ENCODE measurements at regions not wholly inside any gene's neighbourhood (a gene's known extent, or its start where the extent isn't known, plus 50 kb on each side); places are given as distances from the start of the nearest gene placed in this dataset.
A peak's percentile ranks its signal among the peaks of the same experiment; 100 is the strongest.

DNA sequence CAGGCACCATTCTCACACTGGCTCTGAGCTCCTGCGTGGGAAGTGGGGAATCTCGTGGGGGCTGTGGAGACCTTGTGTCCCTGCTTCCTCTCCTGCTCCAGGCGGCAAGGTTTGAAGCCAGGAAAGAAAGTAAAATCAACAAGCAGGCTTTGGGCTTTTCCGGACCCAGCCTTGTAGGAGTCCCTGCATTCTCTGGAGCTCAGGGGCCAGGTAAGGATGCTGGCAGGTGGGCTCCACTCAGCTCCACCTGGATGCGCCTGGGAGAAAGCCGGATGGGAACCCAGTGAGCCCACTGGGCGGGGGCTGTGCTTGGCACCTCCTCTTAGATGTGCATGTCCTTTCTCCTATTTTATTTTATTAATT lies 362.5 kb downstream of the SEC14L1 start:
- peak overlapping the region; percentile 13 for H3K27ac ChIP-seq
- CTCF ChIA-PET, result interaction anchor here (0.7 kb wide), 1 partner anchor 39 kb away, joined by 3 read pairs; no protein-coding TSS in a partner anchor
- POLR2A ChIA-PET (ENCODE audit: low non-redundant PET), result no interaction called here
- no peak for DNase-seq (ENCODE audit: low spot score)
- TF ChIP-seq, protein P1, sequence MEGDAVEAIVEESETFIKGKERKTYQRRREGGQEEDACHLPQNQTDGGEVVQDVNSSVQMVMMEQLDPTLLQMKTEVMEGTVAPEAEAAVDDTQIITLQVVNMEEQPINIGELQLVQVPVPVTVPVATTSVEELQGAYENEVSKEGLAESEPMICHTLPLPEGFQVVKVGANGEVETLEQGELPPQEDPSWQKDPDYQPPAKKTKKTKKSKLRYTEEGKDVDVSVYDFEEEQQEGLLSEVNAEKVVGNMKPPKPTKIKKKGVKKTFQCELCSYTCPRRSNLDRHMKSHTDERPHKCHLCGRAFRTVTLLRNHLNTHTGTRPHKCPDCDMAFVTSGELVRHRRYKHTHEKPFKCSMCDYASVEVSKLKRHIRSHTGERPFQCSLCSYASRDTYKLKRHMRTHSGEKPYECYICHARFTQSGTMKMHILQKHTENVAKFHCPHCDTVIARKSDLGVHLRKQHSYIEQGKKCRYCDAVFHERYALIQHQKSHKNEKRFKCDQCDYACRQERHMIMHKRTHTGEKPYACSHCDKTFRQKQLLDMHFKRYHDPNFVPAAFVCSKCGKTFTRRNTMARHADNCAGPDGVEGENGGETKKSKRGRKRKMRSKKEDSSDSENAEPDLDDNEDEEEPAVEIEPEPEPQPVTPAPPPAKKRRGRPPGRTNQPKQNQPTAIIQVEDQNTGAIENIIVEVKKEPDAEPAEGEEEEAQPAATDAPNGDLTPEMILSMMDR (conservative IDR thresholded peaks at IDR 0.05; ENCODE audit: low read depth), result no peak

DNA sequence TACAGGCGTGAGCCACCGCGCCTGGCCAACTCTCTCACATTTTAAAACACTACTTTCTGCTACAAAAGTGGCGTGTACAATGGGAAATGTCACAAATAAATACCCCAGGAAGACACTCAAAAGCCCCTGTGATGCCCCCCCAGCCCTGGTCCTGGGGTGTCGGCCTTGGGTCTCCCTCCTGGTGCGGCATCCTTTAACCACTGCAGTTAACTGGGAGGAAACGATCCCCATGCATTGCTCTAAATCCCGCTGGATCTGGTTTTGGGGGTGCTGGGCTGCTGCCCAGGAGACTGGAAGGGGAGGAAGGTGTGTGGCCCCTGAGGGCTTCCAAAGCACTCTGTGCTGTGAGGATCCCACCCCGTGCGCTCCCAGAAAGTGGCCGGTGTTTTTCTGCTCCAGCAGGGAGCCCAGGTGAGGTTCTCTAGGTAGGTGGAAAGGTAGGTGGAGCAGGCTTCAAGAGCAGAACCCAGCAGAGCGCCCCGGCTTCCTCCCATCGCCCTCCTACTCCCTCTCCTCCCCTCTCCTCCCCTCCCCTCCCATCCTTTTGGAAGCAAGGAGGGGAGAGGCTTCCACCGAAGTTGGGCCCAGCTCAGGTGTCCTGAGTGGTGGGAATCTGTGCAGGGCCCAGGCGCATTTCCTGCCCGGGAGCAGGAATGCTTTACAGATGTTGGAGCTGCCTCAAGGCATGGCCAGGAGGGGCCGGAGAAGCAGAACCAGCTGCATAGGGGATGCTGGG lies 363.3 kb downstream of the SEC14L1 start:
- TF ChIP-seq, protein P1 (conservative IDR thresholded peaks at IDR 0.05; ENCODE audit: low read depth), result no peak
- DNase-seq (ENCODE audit: low spot score), result no peak
- POLR2A ChIA-PET (ENCODE audit: low non-redundant PET), result no interaction called here

DNA sequence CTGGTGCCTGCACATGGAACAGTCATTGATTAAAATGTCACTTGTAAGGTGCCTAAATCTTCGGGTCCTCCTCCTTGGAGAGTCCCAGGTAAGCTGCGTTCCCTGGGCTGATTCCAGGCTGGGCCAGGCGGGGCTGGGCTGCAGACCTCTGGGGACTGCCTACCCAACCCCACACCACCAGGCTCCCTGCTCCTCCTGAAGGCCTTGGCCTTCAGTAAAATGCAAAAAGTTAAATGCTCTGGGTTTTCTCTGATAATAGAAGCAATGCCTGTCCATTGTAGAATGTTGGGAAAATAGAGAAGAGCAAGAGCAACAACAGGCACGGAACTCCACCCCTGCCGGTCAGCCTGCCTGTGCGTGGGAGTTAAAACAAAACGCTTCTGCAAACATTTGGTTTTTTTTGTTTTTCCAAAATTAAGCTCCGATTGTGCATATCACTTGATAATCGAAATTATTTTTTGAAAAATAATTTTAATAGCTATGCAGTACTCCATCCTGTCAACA lies 363.9 kb downstream of the SEC14L1 start:
- H3K27ac ChIP-seq, result peak overlapping the region; percentile 25; the same call in 1 of the 2 replicates
- ChIA-PET POLR2A (ENCODE audit: low non-redundant PET) (no interaction called here), CTCF (interaction anchor here (1.3 kb wide), 1 partner anchor 10 kb away, joined by 3 read pairs; no protein-coding TSS in a partner anchor)
- no peak for DNase-seq (ENCODE audit: low spot score)
- TF ChIP-seq, protein P1 (conservative IDR thresholded peaks at IDR 0.05; ENCODE audit: low read depth), result no peak

More for the DNA sequence above, 363.3 kb downstream of the SEC14L1 start:
- CTCF ChIA-PET, result interaction anchor here (1.3 kb wide), 1 partner anchor 9 kb away, joined by 3 read pairs; no protein-coding TSS in a partner anchor
- H3K27ac ChIP-seq, result peak overlapping the region; percentile 25; the same call in 1 of the 2 replicates

DNA sequence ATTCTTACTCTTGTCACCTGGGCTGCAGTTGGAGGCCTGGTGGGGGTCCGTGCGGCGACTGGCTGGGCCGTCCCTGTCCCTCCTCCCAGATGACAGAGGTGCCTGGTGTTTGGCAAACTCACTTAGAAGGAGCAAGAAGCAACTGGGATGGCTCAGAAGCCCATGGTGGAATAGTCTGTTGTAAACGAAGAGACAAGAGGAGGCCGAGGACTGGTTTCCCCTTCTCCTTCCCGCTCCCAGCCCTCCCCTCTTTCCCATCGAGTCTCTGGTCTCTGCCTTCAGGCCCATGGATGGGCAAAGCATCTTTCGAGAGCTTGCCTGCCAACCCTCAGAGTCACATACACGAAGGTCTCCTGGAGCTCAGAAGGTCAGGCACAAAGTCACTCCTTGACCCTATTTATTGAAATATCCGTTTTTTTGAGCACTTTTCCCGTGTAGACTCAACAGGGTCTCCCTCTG lies 364.4 kb downstream of the SEC14L1 start:
- DNase-seq (ENCODE audit: low spot score), result no peak
- ChIA-PET CTCF (interaction anchor here (0.7 to 1.3 kb wide), 2 partner anchors 10 to 1432 kb away, joined by 3 to 7 read pairs; no protein-coding TSS in a partner anchor), POLR2A (ENCODE audit: low non-redundant PET) (no interaction called here)
- TF ChIP-seq, protein P1 (conservative IDR thresholded peaks at IDR 0.05; ENCODE audit: low read depth), result no peak
- H3K27ac ChIP-seq, result no peak overlapping the region

DNA sequence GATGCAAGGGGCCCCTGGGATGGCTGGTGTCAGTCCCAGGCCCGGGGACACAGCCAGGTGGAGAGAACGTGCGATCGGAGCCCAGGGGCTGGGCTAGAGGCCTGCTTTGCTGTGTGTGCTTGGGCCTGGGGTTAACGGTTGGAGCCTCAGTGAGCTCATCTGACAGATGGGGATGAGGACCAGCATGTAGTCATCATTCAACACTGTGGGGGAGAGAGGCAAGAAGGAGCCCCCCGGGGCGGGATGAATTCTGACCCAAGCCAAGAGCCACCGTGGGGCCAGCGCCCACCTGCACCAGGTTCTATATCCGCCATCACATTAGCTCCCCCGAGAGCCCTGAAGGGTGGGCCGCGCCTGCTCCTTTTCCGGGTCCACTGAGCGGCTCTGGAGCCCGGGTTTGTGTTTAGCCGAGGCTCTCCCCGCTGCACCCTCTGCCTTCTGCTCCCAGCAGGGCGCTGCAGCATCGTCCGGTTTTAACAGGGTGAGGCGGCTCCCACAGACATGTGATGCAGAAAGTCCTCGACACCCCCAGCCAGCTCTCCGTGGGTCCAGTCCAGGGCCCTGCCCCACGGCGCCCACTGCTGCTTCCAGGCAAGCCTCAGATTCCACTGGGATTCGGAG lies 365.7 kb downstream of the SEC14L1 start:
- H3K27ac ChIP-seq, result peak overlapping the region; percentile 1; the same call in 1 of the 2 replicates
- ChIA-PET POLR2A (ENCODE audit: low non-redundant PET) (no interaction called here), CTCF (interaction anchor here (0.6 kb wide), 2 partner anchors 83 to 167 kb away, joined by 3 to 4 read pairs; no protein-coding TSS in a partner anchor)
- no peak for DNase-seq (ENCODE audit: low spot score)
- TF ChIP-seq, protein P1 (conservative IDR thresholded peaks at IDR 0.05; ENCODE audit: low read depth), result no peak
